Tibial nerve (tissue), 4 donors: ENCODE measurements at regions not wholly inside any gene's neighbourhood (a gene's known extent, or its start where the extent isn't known, plus 50 kb on each side); places are given as distances from the start of the nearest gene placed in this dataset.

ENCODE experiments used
- DNase-seq, 2 donors: peaks; one replicate each; pipeline ENCODE4 v3.0.0-alpha.2; 2019; ENCODE audit warnings: low spot score in 2 of 2
- H3K27ac ChIP-seq, 4 donors: fragments of 200-600 bp; sonication (generic) in 3 of 4; one replicate each; pipeline ENCODE4 v1.5.1; 2017 to 2019; ENCODE audit warnings: mild to moderate bottlenecking in 1 of 4
- H3K27me3 ChIP-seq, 2 donors: fragments of 200-600 bp; sonication (generic) in 1 of 2; one replicate each; pipeline versions ENCODE4 v1.5.1 to v1.6.0; 2017 to 2019
- H3K36me3 ChIP-seq, 3 donors: fragments of 200-600 bp; sonication (generic); one replicate each; pipeline ENCODE4 v1.5.1; 2018 to 2019
- H3K4me1 ChIP-seq, 4 donors: fragments of 200-600 bp; sonication (generic) in 3 of 4; one replicate each; pipeline ENCODE4 v1.5.1; 2017 to 2019
- H3K4me3 ChIP-seq, 4 donors: fragments of 200-600 bp; sonication (generic) in 3 of 4; one replicate each; pipeline ENCODE4 v1.5.1; 2017 to 2019; ENCODE audit warnings: mild to moderate bottlenecking in 1 of 4, moderate library complexity in 1 of 4
- H3K9me3 ChIP-seq, 4 donors: fragments of 200-600 bp; sonication (generic) in 3 of 4; one replicate each; pipeline ENCODE4 v1.5.1; 2017 to 2019
- CTCF ChIP-seq, 5 experiments: fragments of 200-600 bp in 3 of 5; fragments of 450-650 bp in 2 of 5; sonication (generic) in 3 of 5; IDR thresholded peaks; one replicate each; pipeline ENCODE4 v1.5.1; 2016 to 2019; ENCODE audit warnings: antibody characterized with exemption in 5 of 5, mild to moderate bottlenecking in 3 of 5, moderate library complexity in 2 of 5
- EP300 ChIP-seq, 2 donors: sonication (generic); formaldehyde crosslinking; IDR thresholded peaks; one replicate each; pipeline ENCODE4 v1.6.1; 2017; ENCODE audit warnings: antibody characterized with exemption in 2 of 2, mild to moderate bottlenecking in 1 of 2
- POLR2A ChIP-seq, 2 donors: fragments of 450-650 bp; IDR thresholded peaks; one replicate each; pipeline ENCODE4 v1.6.1; 2017; ENCODE audit warnings: antibody characterized with exemption in 2 of 2, mild to moderate bottlenecking in 2 of 2, moderate library complexity in 2 of 2
- WGBS, 2 donors: methylation state at CpG; one replicate each; pipeline ENCODE4 v1.1.5; 2018; 5-methylcytosine and 5-hydroxymethylcytosine counted together

- Histone ChIP-seq H3K27me3 (no peaks in the 10 kb centered on the region), H3K36me3 (no peaks in the 10 kb centered on the region), H3K27ac (no peak overlapping the region), H3K4me1 (peaks cover 0 to 11% (median 0%) of the 10 kb centered on the region in 4 donors), H3K4me3 (no peak overlapping the region), H3K9me3 (peaks cover 0 to 16% (median 0%) of the 10 kb centered on the region in 4 donors)
- TF ChIP-seq EP300 (IDR thresholded peaks at IDR 0.05) (no peak), POLR2A (IDR thresholded peaks at IDR 0.05) (no peak), CTCF (IDR thresholded peaks at IDR 0.05) (no peak)
- no peak for DNase-seq
- WGBS, 2 donors: 91 to 94% methylated on average over 2 of the region's 2 CpGs
Measured at GRCh38 chr2:15755528-15755927, 163.9 kb downstream of the DDX1 start.

- 94% methylated on average over 2 of the region's 2 CpGs for WGBS, 2 donors
- TF ChIP-seq CTCF (IDR thresholded peaks at IDR 0.05) (no peak), POLR2A (IDR thresholded peaks at IDR 0.05) (no peak), EP300 (IDR thresholded peaks at IDR 0.05) (no peak)
- H3K4me1 ChIP-seq: peaks cover 0 to 13% (median 0%) of the 10 kb centered on the region in 4 donors
- H3K36me3 ChIP-seq: no peaks in the 10 kb centered on the region
- no peak overlapping the region for H3K4me3 ChIP-seq
- peaks cover 0 to 16% (median 0%) of the 10 kb centered on the region in 4 donors for H3K9me3 ChIP-seq
- H3K27me3 ChIP-seq: no peaks in the 10 kb centered on the region
- H3K27ac ChIP-seq: no peak overlapping the region
- no peak for DNase-seq
Measured at GRCh38 chr2:15756011-15756550, 164.4 kb downstream of the DDX1 start.

GRCh38 chr2:15756882-15757819 is 165.5 kb downstream of the DDX1 start:
- H3K9me3 ChIP-seq: peaks cover 0 to 16% (median 0%) of the 10 kb centered on the region in 4 donors
- no peak for DNase-seq
- WGBS, 2 donors: 92 to 94% methylated on average over 10 of the region's 10 CpGs
- no peaks in the 10 kb centered on the region for H3K27me3 ChIP-seq
- H3K4me1 ChIP-seq: peaks cover 0 to 13% (median 0%) of the 10 kb centered on the region in 4 donors
- no peak overlapping the region for H3K4me3 ChIP-seq
- H3K36me3 ChIP-seq: no peaks in the 10 kb centered on the region
- TF ChIP-seq POLR2A (IDR thresholded peaks at IDR 0.05) (no peak), EP300 (IDR thresholded peaks at IDR 0.05) (no peak), CTCF (IDR thresholded peaks at IDR 0.05) (no peak)
- H3K27ac ChIP-seq: no peak overlapping the region

GRCh38 chr2:15757820-15758586 is 166.3 kb downstream of the DDX1 start:
- Histone ChIP-seq H3K36me3 (no peaks in the 10 kb centered on the region), H3K4me3 (no peak overlapping the region), H3K27me3 (no peaks in the 10 kb centered on the region), H3K4me1 (peaks cover 0 to 13% (median 0%) of the 10 kb centered on the region in 4 donors), H3K27ac (no peak overlapping the region), H3K9me3 (peaks cover 0 to 16% (median 0%) of the 10 kb centered on the region in 4 donors)
- TF ChIP-seq EP300 (IDR thresholded peaks at IDR 0.05) (no peak), POLR2A (IDR thresholded peaks at IDR 0.05) (no peak), CTCF (IDR thresholded peaks at IDR 0.05) (no peak)
- no peak for DNase-seq
- 96% methylated on average over 8 of the region's 8 CpGs for WGBS, 2 donors
